ENCODE measurements at regions not wholly inside any gene's neighbourhood (a gene's known extent, or its start where the extent isn't known, plus 50 kb on each side); places are given as distances from the start of the nearest gene placed in this dataset.

DNA sequence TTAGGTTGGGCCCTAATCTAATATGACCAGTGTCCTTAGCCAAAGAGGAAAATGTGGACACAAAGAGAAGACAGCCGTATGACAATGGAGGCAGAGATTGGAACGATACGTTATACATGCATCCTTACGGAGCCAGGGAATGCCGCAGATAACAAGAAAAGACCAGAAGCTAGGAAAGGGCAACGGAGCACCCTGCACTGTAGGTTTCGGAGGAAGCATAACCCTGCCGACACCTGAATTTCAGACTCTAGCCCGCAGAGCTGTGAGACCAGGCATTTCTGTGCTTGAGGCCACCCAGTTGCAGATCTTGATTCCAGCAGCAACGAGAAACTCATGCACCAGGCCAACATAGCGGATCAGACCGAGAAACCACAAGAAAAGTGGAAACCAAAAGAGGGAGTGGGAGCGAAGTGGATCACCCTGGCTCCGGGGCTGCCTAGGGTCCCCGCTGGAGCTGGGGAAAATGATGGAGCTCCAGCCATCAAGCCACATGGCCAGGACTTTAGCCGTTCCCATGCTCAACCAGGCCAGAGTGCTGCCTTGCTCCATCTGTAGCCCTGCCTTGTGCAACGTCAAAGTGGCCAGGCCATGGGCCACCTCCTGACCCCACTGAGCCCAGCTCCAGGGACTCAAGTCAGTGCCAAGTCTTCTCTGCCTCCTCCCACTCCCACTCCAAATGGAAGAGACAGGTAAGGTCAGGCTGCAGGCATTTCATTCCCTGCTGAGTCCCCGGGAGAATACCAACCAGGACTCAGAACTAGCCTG, 51.7 kb upstream of the RPL38 start:
- CTCF ChIA-PET, result interaction anchor here (0.6 kb wide), 1 partner anchor 770 kb away, joined by 3 read pairs; no protein-coding TSS in a partner anchor

DNA sequence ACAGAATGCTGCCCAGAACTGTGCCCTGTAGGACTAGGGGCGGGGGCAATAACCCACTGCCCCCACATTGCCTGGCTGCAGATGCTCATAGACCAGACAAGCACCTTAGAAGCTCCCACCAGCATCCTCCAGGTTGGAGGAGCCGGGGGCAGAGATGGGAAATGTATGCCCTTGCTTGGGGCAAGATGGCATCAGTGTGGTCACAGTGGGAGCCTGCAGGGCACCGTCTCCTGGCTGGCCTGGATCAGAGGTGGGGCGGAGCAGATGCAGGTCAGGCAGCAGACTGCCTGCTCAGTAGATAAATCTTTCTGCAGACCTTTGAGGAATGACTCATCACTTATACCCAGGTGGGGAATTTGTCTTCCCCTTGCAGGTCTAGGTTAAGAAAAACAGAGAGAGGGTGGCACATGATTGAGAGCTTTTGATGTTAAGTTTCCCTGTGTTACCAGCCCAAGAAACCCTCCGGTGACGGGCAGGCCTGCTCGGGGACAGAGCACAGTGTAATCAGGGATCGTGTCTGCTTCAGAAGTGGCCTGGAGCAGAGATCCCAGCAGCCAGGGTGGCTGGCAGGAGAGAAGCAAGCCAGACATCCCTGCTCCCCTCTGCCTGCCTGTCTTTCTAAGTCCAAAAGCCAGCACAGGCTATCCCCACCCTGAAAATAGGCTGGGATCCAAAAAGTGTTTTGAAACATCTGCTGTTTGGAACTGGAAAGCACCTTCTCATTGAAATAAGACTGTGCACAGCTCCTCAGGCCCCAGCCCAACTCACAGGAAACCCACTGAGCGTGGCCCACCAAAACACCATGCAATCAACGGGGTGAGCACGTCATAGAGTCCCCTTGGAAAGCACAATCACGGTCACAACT, 50.7 kb upstream of the RPL38 start:
- DNase-seq (ENCODE audit: low spot score), result no peak
- POLR2A ChIA-PET (ENCODE audit: low non-redundant PET), result no interaction called here
- TF ChIP-seq, protein P1, sequence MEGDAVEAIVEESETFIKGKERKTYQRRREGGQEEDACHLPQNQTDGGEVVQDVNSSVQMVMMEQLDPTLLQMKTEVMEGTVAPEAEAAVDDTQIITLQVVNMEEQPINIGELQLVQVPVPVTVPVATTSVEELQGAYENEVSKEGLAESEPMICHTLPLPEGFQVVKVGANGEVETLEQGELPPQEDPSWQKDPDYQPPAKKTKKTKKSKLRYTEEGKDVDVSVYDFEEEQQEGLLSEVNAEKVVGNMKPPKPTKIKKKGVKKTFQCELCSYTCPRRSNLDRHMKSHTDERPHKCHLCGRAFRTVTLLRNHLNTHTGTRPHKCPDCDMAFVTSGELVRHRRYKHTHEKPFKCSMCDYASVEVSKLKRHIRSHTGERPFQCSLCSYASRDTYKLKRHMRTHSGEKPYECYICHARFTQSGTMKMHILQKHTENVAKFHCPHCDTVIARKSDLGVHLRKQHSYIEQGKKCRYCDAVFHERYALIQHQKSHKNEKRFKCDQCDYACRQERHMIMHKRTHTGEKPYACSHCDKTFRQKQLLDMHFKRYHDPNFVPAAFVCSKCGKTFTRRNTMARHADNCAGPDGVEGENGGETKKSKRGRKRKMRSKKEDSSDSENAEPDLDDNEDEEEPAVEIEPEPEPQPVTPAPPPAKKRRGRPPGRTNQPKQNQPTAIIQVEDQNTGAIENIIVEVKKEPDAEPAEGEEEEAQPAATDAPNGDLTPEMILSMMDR (conservative IDR thresholded peaks at IDR 0.05; ENCODE audit: low read depth), result no peak
- CTCF ChIA-PET, result interaction anchor here (0.6 kb wide), 2 partner anchors 229 to 771 kb away, joined by 3 read pairs; no protein-coding TSS in a partner anchor
- peak overlapping the region; percentile 36; the same call in 1 of the 2 replicates for H3K27ac ChIP-seq

More for the DNA sequence above, 51.7 kb upstream of the RPL38 start:
- POLR2A ChIA-PET (ENCODE audit: low non-redundant PET), result no interaction called here
- TF ChIP-seq, protein P1 (conservative IDR thresholded peaks at IDR 0.05; ENCODE audit: low read depth), result no peak
- no peak overlapping the region for H3K27ac ChIP-seq
- DNase-seq (ENCODE audit: low spot score), result no peak

DNA sequence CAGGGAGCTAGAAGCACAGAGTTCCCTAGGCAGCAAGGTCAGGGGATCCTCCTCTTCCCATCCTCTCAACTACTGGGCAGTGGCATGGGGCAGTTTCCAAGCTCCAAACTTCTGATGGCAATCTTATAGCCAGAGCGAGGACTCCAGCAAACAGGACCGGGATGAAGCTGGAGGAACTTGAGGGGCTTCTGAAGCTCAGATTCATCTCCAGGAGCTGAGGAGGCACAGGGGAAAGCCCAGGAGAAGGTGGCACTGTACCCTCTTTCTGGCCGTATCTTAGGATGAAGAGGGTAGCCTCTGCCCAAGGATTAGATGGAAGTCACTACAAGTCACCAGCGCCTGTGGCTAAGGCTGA, 50.0 kb upstream of the RPL38 start:
- peak overlapping the region; percentile 36; the same call in 1 of the 2 replicates for H3K27ac ChIP-seq
- ChIA-PET CTCF (no interaction called here), POLR2A (ENCODE audit: low non-redundant PET) (no interaction called here)
- no peak for DNase-seq (ENCODE audit: low spot score)
- TF ChIP-seq, protein P1 (conservative IDR thresholded peaks at IDR 0.05; ENCODE audit: low read depth), result no peak
